ENCODE measurements at regions not wholly inside any gene's neighbourhood (a gene's known extent, or its start where the extent isn't known, plus 50 kb on each side); places are given as distances from the start of the nearest gene placed in this dataset.

- no peaks in the 10 kb centered on the region for H3K9me3 ChIP-seq (ENCODE audit: control insufficient read depth, insufficient read depth, low read depth, low read length)
- no peak overlapping the region for H3K27ac ChIP-seq (ENCODE audit: extremely low read depth, low read depth, low read length)
- H3K4me1 ChIP-seq (ENCODE audit: control insufficient read depth, insufficient read depth, low read length), result no peaks in the 10 kb centered on the region
- H3K4me3 ChIP-seq (ENCODE audit: low read depth, low read length), result no peak overlapping the region
- ChIA-PET POLR2A (no interaction called here), CTCF (interaction anchor here (0.7 kb wide), 2 partner anchors 240 to 621 kb away, joined by 3 to 4 read pairs; no protein-coding TSS in a partner anchor)
- TF ChIP-seq KLF16 (tag by site-specific recombination; IDR thresholded peaks at IDR 0.05), result no peak
- TF ChIP-seq ZNF660 (tag by site-specific recombination; IDR thresholded peaks at IDR 0.05), result no peak
- TF ChIP-seq TCF7L2 (IDR thresholded peaks at IDR 0.05; ENCODE audit: borderline replicate concordance, low read depth, low read length), result no peak
- TF ChIP-seq ZNF518A (tag by site-specific recombination; conservative IDR thresholded peaks at IDR 0.05; ENCODE audit: low read depth), result no peak
- TF ChIP-seq ZBTB7A (tag by site-specific recombination; IDR thresholded peaks at IDR 0.05; ENCODE audit: low read depth), result no peak
- TF ChIP-seq, protein P1, sequence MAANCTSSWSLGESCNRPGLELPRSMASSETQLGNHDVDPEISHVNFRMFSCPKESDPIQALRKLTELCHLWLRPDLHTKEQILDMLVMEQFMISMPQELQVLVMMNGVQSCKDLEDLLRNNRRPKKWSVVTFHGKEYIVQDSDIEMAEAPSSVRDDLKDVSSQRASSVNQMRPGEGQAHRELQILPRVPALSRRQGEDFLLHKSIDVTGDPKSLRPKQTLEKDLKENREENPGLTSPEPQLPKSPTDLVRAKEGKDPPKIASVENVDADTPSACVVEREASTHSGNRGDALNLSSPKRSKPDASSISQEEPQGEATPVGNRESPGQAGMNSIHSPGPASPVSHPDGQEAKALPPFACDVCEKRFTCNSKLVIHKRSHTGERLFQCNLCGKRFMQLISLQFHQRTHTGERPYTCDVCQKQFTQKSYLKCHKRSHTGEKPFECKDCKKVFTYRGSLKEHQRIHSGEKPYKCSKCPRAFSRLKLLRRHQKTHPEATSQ (tag by site-specific recombination; IDR thresholded peaks at IDR 0.05), result no peak
- no peak for TF ChIP-seq ZNF529 (tag by site-specific recombination; IDR thresholded peaks at IDR 0.05; ENCODE audit: insufficient replicate concordance)
- no peak for TF ChIP-seq ZNF785 (tag by site-specific recombination; IDR thresholded peaks at IDR 0.05)
- no peak for TF ChIP-seq ZNF707 (tag by site-specific recombination; IDR thresholded peaks at IDR 0.05)
- TF ChIP-seq MYNN (tag by site-specific recombination; IDR thresholded peaks at IDR 0.05; ENCODE audit: borderline replicate concordance), result no peak
- TF ChIP-seq ZNF560 (tag by site-specific recombination; IDR thresholded peaks at IDR 0.05; ENCODE audit: borderline replicate concordance), result no peak
- TF ChIP-seq, protein P2, sequence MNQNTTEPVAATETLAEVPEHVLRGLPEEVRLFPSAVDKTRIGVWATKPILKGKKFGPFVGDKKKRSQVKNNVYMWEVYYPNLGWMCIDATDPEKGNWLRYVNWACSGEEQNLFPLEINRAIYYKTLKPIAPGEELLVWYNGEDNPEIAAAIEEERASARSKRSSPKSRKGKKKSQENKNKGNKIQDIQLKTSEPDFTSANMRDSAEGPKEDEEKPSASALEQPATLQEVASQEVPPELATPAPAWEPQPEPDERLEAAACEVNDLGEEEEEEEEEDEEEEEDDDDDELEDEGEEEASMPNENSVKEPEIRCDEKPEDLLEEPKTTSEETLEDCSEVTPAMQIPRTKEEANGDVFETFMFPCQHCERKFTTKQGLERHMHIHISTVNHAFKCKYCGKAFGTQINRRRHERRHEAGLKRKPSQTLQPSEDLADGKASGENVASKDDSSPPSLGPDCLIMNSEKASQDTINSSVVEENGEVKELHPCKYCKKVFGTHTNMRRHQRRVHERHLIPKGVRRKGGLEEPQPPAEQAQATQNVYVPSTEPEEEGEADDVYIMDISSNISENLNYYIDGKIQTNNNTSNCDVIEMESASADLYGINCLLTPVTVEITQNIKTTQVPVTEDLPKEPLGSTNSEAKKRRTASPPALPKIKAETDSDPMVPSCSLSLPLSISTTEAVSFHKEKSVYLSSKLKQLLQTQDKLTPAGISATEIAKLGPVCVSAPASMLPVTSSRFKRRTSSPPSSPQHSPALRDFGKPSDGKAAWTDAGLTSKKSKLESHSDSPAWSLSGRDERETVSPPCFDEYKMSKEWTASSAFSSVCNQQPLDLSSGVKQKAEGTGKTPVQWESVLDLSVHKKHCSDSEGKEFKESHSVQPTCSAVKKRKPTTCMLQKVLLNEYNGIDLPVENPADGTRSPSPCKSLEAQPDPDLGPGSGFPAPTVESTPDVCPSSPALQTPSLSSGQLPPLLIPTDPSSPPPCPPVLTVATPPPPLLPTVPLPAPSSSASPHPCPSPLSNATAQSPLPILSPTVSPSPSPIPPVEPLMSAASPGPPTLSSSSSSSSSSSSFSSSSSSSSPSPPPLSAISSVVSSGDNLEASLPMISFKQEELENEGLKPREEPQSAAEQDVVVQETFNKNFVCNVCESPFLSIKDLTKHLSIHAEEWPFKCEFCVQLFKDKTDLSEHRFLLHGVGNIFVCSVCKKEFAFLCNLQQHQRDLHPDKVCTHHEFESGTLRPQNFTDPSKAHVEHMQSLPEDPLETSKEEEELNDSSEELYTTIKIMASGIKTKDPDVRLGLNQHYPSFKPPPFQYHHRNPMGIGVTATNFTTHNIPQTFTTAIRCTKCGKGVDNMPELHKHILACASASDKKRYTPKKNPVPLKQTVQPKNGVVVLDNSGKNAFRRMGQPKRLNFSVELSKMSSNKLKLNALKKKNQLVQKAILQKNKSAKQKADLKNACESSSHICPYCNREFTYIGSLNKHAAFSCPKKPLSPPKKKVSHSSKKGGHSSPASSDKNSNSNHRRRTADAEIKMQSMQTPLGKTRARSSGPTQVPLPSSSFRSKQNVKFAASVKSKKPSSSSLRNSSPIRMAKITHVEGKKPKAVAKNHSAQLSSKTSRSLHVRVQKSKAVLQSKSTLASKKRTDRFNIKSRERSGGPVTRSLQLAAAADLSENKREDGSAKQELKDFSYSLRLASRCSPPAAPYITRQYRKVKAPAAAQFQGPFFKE (tag by site-specific recombination; IDR thresholded peaks at IDR 0.05; ENCODE audit: borderline replicate concordance), result no peak
- TF ChIP-seq ZNF394 (tag by site-specific recombination; IDR thresholded peaks at IDR 0.05; ENCODE audit: borderline replicate concordance), result no peak
- no peak for TF ChIP-seq ZBTB11 (tag by site-specific recombination; conservative IDR thresholded peaks at IDR 0.05; ENCODE audit: low read depth)
- no peak for TF ChIP-seq HIC1 (tag by site-specific recombination; IDR thresholded peaks at IDR 0.05)
- no peak for TF ChIP-seq SCRT1 (tag by site-specific recombination; IDR thresholded peaks at IDR 0.05; ENCODE audit: borderline replicate concordance)
- TF ChIP-seq, protein P3, sequence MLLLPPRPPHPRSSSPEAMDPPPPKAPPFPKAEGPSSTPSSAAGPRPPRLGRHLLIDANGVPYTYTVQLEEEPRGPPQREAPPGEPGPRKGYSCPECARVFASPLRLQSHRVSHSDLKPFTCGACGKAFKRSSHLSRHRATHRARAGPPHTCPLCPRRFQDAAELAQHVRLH (tag by site-specific recombination; IDR thresholded peaks at IDR 0.05), result no peak
- H3K36me3 ChIP-seq (ENCODE audit: control insufficient read depth in 2 of 2, insufficient read depth in 1 of 2, low read length in 2 of 2), result no peaks in the 10 kb centered on the region
These were observed 242.7 kb upstream of the PDE10A start for GRCh38 chr6:165905744-165906143.

All from HEK293 (cell line).